ENCODE measurements at regions not wholly inside any gene's neighbourhood (a gene's known extent, or its start where the extent isn't known, plus 50 kb on each side); places are given as distances from the start of the nearest gene placed in this dataset.

DNA sequence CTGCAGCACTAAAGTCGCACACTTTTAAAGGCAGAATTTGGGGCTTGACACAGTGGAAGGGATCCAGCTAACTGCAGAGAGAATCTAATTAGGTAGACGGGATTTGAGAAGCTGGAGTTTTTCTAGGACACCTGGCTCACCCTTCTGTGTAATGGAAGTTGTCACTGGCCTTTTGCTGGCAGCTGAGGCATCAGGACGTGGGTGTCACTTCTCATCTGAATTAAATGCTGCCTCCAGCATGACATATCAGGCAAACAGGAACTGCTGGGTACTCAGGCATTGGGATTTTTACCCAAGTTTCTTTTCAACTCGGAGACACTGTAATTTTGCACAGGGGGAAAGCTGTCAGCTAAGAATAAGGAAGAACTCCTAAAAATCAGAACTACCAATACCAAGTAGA is 861.9 kb upstream of the ARPP21 start:
- intact Hi-C loops (cut with DNase I) = no loop called here
- Histone ChIP-seq H3K27me3 (no peaks in the 10 kb centered on the region), H3K9me3 (no peaks in the 10 kb centered on the region), H3K4me3 (no peak overlapping the region), H3K4me1 (peaks cover 0 to 18% of the 10 kb centered on the region in 2 donors), H3K36me3 (no peaks in the 10 kb centered on the region), H3K27ac (no peak overlapping the region)
- no peak for DNase-seq (ENCODE audit: low spot score in 2 of 2)
- TF ChIP-seq, protein P1, sequence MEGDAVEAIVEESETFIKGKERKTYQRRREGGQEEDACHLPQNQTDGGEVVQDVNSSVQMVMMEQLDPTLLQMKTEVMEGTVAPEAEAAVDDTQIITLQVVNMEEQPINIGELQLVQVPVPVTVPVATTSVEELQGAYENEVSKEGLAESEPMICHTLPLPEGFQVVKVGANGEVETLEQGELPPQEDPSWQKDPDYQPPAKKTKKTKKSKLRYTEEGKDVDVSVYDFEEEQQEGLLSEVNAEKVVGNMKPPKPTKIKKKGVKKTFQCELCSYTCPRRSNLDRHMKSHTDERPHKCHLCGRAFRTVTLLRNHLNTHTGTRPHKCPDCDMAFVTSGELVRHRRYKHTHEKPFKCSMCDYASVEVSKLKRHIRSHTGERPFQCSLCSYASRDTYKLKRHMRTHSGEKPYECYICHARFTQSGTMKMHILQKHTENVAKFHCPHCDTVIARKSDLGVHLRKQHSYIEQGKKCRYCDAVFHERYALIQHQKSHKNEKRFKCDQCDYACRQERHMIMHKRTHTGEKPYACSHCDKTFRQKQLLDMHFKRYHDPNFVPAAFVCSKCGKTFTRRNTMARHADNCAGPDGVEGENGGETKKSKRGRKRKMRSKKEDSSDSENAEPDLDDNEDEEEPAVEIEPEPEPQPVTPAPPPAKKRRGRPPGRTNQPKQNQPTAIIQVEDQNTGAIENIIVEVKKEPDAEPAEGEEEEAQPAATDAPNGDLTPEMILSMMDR (IDR thresholded peaks at IDR 0.05) = no peak

DNA sequence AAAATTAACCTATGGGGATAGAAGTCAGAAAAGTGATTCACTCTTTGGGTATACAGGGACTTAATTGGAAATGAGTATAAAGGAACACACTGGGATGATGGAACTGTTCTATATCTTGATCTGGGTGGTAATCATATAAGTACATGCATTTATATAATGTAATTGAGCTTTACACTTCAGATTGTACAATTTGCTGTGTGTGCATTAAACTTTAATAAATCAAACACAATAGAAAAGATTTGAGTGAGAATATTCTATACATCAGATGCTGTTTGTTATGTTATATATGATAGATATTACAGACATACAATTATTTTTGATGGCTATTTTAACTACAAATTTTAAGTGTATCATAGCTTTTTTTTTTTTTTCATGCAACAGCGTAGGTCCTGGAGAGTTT is 860.2 kb upstream of the ARPP21 start:
- DNase-seq (ENCODE audit: low spot score in 2 of 2) = no peak
- TF ChIP-seq, protein P1 (IDR thresholded peaks at IDR 0.05) = no peak
- H3K4me3 ChIP-seq = no peak overlapping the region
- no peaks in the 10 kb centered on the region for H3K9me3 ChIP-seq
- H3K4me1 ChIP-seq = peaks cover 0 to 33% of the 10 kb centered on the region in 2 donors
- no peaks in the 10 kb centered on the region for H3K36me3 ChIP-seq
- no peaks in the 10 kb centered on the region for H3K27me3 ChIP-seq
- intact Hi-C loops (cut with DNase I) = no loop called here
- no peak overlapping the region for H3K27ac ChIP-seq

DNA sequence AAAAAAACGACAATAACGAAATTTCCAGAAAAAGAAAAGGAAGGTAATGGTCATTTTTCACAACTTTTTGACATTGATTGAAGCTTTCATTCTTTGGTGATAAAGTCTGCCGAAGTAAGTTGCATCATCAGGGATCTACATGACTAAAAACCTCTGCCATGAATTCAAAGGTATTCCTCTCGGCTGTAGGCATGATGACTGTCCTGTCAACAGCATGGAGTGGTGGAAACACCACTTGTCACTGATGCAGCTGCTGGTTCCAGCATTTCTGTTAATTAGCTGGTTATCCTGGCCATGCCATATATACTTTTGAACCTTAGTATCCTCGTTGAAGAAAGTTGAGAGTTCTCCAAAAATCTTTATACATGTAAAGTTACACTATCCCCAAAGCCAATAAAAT is 859.0 kb upstream of the ARPP21 start:
- Histone ChIP-seq H3K9me3 (no peaks in the 10 kb centered on the region), H3K27ac (no peak overlapping the region), H3K4me3 (no peak overlapping the region), H3K27me3 (no peaks in the 10 kb centered on the region), H3K4me1 (peaks cover 0 to 35% of the 10 kb centered on the region in 2 donors), H3K36me3 (no peaks in the 10 kb centered on the region)
- intact Hi-C loops (cut with DNase I) = no loop called here
- TF ChIP-seq, protein P1 (IDR thresholded peaks at IDR 0.05) = no peak
- DNase-seq (ENCODE audit: low spot score in 2 of 2) = no peak

DNA sequence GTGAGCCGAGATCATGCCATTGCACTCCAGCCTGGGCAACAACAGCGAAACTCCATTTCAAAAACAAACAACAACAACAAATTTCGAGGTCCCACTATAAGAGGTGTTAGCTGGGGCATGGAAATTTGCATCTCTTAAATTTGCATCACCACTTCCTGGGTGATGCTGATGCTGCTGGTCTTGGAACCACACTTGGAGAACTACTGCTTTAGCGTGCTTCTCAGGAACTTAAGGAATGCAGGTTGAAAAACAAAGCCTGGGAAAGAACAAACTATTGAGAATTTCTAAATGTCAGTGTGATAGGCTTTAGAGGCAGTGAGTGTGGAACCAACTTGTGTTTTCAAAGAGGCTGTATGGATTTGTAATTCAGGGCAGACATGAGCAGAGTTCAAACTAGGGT is 858.4 kb upstream of the ARPP21 start:
- no peak for DNase-seq (ENCODE audit: low spot score in 2 of 2)
- H3K4me3 ChIP-seq = no peak overlapping the region
- TF ChIP-seq, protein P1 (IDR thresholded peaks at IDR 0.05) = no peak
- H3K27ac ChIP-seq = peak overlapping the region; percentile 4 to 33
- no peaks in the 10 kb centered on the region for H3K36me3 ChIP-seq
- peaks cover 0 to 35% of the 10 kb centered on the region in 2 donors for H3K4me1 ChIP-seq
- no peaks in the 10 kb centered on the region for H3K9me3 ChIP-seq
- H3K27me3 ChIP-seq = no peaks in the 10 kb centered on the region
- intact Hi-C loops (cut with DNase I) = no loop called here

DNA sequence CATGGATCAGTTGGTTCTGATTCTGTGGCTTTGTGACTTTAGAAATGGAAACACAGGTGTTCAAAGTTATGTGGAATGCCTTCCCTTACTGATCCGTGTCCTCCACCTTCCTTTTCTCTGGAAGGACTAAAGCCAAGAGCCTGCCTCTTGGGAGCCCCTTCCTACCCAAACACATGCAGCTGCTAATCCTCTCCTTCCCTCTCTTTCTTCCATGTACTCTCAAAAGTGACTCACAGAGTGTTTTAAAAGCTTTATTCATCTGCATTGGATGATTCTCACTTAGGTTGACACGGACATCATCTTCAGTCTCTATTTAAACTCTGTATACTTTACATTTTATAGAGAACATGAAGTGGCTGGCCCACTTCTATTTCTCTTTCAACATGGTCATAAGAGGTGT is 856.5 kb upstream of the ARPP21 start:
- TF ChIP-seq, protein P1 (IDR thresholded peaks at IDR 0.05) = no peak
- Histone ChIP-seq H3K36me3 (no peaks in the 10 kb centered on the region), H3K27ac (peak overlapping the region; percentile 43 to 67), H3K9me3 (no peaks in the 10 kb centered on the region), H3K27me3 (no peaks in the 10 kb centered on the region), H3K4me1 (peaks cover 0 to 35% of the 10 kb centered on the region in 2 donors), H3K4me3 (no peak overlapping the region)
- no peak for DNase-seq (ENCODE audit: low spot score in 2 of 2)
- intact Hi-C loops (cut with DNase I) = no loop called here

DNA sequence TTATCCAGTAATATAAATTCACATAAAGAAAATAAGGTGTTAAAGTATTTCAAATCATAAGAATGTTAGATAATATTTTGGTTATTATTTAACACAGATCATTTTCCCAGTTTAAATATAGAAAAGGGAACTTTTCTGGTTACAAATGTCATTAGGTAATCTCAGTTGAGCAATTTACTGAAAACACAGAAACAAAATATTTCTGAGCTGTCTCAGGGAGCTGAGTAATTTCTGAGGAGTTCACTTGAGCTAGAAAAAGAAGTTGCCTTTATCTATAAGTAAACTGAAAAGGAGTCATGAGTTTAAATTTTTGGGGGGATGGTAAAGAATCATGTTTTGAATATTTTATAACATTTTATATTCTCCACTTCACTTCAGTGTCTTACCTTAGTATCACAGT is 855.4 kb upstream of the ARPP21 start:
- Histone ChIP-seq H3K36me3 (no peaks in the 10 kb centered on the region), H3K27me3 (no peaks in the 10 kb centered on the region), H3K4me1 (peaks cover 0 to 35% of the 10 kb centered on the region in 2 donors), H3K27ac (peak overlapping the region in 1 of 2 donors; percentile 67), H3K4me3 (no peak overlapping the region), H3K9me3 (no peaks in the 10 kb centered on the region)
- TF ChIP-seq, protein P1 (IDR thresholded peaks at IDR 0.05) = no peak
- no peak for DNase-seq (ENCODE audit: low spot score in 2 of 2)
- intact Hi-C loops (cut with DNase I) = no loop called here

All from ascending aorta (tissue), 2 donors.